Left lung (tissue), 4 donors: ENCODE measurements at regions not wholly inside any gene's neighbourhood (a gene's known extent, or its start where the extent isn't known, plus 50 kb on each side); places are given as distances from the start of the nearest gene placed in this dataset.

Experiments used
- ATAC-seq: fragments of 200-7000 bp; cut with Tn5 transposase; one replicate; pipeline ENCODE4 v1.9.1; 2020; ENCODE audit warnings: moderate library complexity
- DNase-seq, 4 donors: peaks; one replicate each; pipeline ENCODE4 v3.0.0-alpha.2; 2013 to 2020
- H3K27ac ChIP-seq, 2 donors: fragments of 200-600 bp; sonication (generic) in 1 of 2; one replicate each; pipeline versions ENCODE4 v1.5.0 to v1.8.0; 2020 to 2021
- H3K27me3 ChIP-seq, 2 donors: fragments of 200-600 bp; sonication (generic) in 1 of 2; one replicate each; pipeline versions ENCODE4 v1.5.0 to v1.8.0; 2020 to 2021
- H3K36me3 ChIP-seq, 2 donors: fragments of 200-600 bp; sonication (generic) in 1 of 2; one replicate each; pipeline versions ENCODE4 v1.5.0 to v1.8.0; 2020 to 2021
- H3K4me1 ChIP-seq, 2 donors: fragments of 200-600 bp; one replicate each; pipeline ENCODE4 v1.8.0; 2021
- H3K4me3 ChIP-seq, 2 donors: fragments of 200-600 bp; sonication (generic) in 1 of 2; one replicate each; pipeline versions ENCODE4 v1.5.0 to v1.8.0; 2020 to 2021; ENCODE audit warnings: mild to moderate bottlenecking in 1 of 2
- H3K9me3 ChIP-seq, 2 donors: fragments of 200-600 bp; sonication (generic) in 1 of 2; one replicate each; pipeline versions ENCODE4 v1.5.0 to v1.8.0; 2020 to 2021
- intact Hi-C, 2 donors: fragments of 100-400 bp; cut with DNase I; formaldehyde crosslinking; loops; one replicate each; pipeline versions ENCODE4 v1.11.2 to v1.14.2; 2022
- TF ChIP-seq, protein P1 (sequence below), 2 donors: fragments of 200-600 bp; sonication (generic) in 1 of 2; IDR thresholded peaks; one replicate each; pipeline versions ENCODE4 v1.5.0 to v1.8.0; 2021; ENCODE audit warnings: antibody characterized with exemption in 2 of 2
- donor health status: DM: no; HTN: yes; CAD: no.
- donor health status: DM: no; HTN: no; CAD: no.

DNA sequence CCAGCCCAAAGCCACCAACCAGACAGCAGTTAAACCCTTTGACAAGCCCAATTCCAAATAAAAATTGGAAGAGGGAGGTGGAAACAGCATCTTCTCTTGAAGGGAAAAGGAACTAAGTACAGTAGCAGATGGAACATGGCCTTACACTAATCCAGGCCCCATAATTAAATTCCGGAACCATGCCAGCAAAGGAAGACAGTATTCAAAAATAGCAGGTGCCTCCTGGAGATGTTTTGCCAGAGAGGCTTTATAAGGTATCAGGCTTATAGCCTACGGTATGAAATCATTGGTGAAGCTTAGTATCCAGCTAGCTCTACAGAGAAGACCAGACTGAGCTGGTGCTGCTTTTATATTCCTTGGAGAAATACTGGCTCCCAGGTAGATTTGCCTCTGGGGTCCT is 344.1 kb upstream of the API5 start:
- Histone ChIP-seq H3K4me3 (no peak overlapping the region), H3K9me3 (no peaks in the 10 kb centered on the region), H3K27ac (no peak overlapping the region), H3K4me1 (no peaks in the 10 kb centered on the region), H3K36me3 (no peaks in the 10 kb centered on the region), H3K27me3 (no peaks in the 10 kb centered on the region)
- no peak for ATAC-seq
- intact Hi-C loops, result no loop called here
- DNase-seq, result no peak
- TF ChIP-seq, protein P1, sequence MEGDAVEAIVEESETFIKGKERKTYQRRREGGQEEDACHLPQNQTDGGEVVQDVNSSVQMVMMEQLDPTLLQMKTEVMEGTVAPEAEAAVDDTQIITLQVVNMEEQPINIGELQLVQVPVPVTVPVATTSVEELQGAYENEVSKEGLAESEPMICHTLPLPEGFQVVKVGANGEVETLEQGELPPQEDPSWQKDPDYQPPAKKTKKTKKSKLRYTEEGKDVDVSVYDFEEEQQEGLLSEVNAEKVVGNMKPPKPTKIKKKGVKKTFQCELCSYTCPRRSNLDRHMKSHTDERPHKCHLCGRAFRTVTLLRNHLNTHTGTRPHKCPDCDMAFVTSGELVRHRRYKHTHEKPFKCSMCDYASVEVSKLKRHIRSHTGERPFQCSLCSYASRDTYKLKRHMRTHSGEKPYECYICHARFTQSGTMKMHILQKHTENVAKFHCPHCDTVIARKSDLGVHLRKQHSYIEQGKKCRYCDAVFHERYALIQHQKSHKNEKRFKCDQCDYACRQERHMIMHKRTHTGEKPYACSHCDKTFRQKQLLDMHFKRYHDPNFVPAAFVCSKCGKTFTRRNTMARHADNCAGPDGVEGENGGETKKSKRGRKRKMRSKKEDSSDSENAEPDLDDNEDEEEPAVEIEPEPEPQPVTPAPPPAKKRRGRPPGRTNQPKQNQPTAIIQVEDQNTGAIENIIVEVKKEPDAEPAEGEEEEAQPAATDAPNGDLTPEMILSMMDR (IDR thresholded peaks at IDR 0.05), result no peak

DNA sequence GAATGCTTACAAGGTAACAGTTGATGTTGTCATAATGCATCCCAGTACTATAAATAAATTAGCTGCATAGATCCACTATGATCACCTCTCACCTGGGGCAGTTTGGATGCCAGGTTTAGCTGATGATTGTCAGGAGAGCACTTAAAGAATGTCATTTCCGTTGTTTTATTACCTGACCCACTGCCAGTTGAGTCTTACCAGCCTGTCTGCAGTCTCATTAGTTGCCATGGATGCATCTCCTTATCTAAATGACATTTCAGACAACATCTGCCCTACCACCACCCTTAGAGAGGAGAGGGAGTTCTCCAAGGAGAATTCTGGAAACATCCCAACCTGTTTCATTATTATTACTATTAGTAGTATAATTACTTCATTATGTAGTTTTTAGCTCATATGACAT is 339.1 kb upstream of the API5 start:
- Histone ChIP-seq H3K4me3 (no peak overlapping the region), H3K9me3 (no peaks in the 10 kb centered on the region), H3K27me3 (no peaks in the 10 kb centered on the region), H3K27ac (no peak overlapping the region), H3K4me1 (no peaks in the 10 kb centered on the region), H3K36me3 (no peaks in the 10 kb centered on the region)
- DNase-seq (no peak), ATAC-seq (no peak)
- intact Hi-C loops, result no loop called here
- TF ChIP-seq, protein P1 (IDR thresholded peaks at IDR 0.05), result no peak

DNA sequence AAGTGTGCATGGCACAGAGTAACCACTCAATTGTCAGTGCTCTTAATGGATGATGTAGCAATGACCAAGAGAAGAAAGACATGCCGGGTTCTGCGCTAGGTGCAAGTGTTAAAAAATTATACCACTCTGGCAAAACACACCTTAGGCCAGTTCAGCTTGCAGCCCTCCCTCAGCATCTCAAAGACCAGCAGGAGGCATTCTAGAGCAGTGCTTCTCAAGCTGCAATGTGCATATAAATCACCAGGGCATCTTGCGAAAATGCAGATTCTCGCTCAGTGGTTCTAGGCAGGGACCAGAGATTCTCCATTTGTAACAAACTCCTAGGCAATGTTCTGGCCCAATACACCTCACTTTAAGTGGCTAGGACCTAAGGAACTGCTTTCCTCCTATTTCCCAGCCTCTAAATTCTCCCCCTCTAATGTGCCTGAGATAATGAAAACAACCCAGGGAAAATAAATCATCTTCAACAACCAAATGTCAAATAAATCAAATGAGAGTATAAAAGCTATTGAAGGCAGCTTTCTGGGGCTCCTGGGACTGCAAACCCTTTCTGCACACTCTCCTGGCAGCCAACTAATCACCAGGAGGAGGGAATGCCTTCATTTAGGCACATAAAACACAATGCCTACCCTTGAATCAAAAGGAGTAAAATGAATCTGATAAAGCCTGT is 337.2 kb upstream of the API5 start:
- TF ChIP-seq, protein P1 (IDR thresholded peaks at IDR 0.05), result no peak
- Histone ChIP-seq H3K36me3 (no peaks in the 10 kb centered on the region), H3K4me1 (no peaks in the 10 kb centered on the region), H3K27me3 (no peaks in the 10 kb centered on the region), H3K27ac (no peak overlapping the region), H3K9me3 (no peaks in the 10 kb centered on the region), H3K4me3 (no peak overlapping the region)
- DNase-seq, result no peak
- ATAC-seq, result no peak
- intact Hi-C loops, result no loop called here

DNA sequence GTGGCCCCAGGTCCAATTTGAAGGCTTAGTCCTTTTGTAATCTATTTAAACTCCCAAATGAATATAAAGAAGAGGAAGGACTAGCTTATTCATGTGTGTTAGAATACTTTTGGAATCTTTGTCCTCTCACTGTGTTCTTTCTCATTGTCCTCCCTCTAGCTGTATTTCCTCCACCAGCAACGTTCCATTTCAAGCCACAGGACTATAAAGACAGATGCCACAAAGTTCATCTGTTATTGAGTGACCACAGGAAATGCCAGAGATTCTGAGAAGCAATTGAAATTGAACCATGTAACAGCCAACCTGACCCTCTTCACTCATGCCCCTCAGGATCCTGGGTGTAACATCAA is 336.6 kb upstream of the API5 start:
- intact Hi-C loops, result no loop called here
- no peak overlapping the region for H3K4me3 ChIP-seq
- no peaks in the 10 kb centered on the region for H3K4me1 ChIP-seq
- H3K27ac ChIP-seq, result no peak overlapping the region
- DNase-seq (no peak), ATAC-seq (no peak)
- H3K9me3 ChIP-seq, result no peaks in the 10 kb centered on the region
- H3K27me3 ChIP-seq, result no peaks in the 10 kb centered on the region
- TF ChIP-seq, protein P1 (IDR thresholded peaks at IDR 0.05), result no peak
- no peaks in the 10 kb centered on the region for H3K36me3 ChIP-seq

DNA sequence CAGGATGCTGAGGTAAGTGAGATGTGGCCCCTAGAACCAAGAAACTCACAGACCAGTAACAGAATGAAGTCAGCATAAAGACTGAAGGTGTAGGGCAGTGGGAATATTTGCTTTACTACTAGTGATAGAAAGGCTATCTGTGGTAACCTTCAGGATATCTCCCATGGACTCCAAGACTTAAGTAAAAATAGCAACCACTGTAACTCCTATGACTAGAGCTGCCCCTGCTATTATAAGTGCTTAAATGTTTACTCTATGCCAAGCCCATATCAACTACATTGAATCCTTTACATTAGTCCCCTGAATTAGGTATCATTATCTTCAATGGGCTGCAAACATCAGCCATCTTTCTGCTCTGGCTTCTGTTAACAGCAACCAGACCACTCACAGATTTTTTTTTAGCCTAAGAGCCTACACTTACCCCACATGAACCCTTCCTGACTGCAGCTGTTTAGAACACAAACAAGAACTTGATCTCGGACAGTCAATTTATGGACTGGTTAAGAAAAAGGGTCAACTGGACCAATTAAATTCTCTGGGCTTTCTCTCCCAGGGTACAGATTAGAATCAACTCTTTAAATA is 335.1 kb upstream of the API5 start:
- no peak for DNase-seq
- H3K9me3 ChIP-seq, result no peaks in the 10 kb centered on the region

More for the DNA sequence above, 335.1 kb upstream of the API5 start:
- intact Hi-C loops, result no loop called here
- TF ChIP-seq, protein P1 (IDR thresholded peaks at IDR 0.05), result no peak
- no peak for ATAC-seq
- no peak overlapping the region for H3K4me3 ChIP-seq
- H3K4me1 ChIP-seq, result no peaks in the 10 kb centered on the region
- H3K36me3 ChIP-seq, result no peaks in the 10 kb centered on the region
- no peaks in the 10 kb centered on the region for H3K27me3 ChIP-seq
- H3K27ac ChIP-seq, result no peak overlapping the region
